ENCODE measurements at regions not wholly inside any gene's neighbourhood (a gene's known extent, or its start where the extent isn't known, plus 50 kb on each side); places are given as distances from the start of the nearest gene placed in this dataset.

- no peaks in the 10 kb centered on the region for H3K79me1 ChIP-seq (ENCODE audit: insufficient read depth, low read depth, low read length, poor library complexity, severe bottlenecking)
- no peak overlapping the region for H2BK5ac ChIP-seq (ENCODE audit: insufficient read length, low read length)
- H2BK12ac ChIP-seq (ENCODE audit: insufficient read length, low read depth, low read length): no peak overlapping the region
- H4K8ac ChIP-seq (replicated peaks; ENCODE audit: insufficient read length, low read depth, low read length): no peak overlapping the region
- H3K9me3 Mint-ChIP-seq: no peaks in the 10 kb centered on the region; a peak in 1 of 5 replicates
- H3K27me3 ChIP-seq (ENCODE audit: insufficient read depth, low read length): no peaks in the 10 kb centered on the region
- H3K4me1 ChIP-seq (ENCODE audit: insufficient read depth, low read length): no peaks in the 10 kb centered on the region
- H3K4ac ChIP-seq (ENCODE audit: low read depth, low read length): no peak overlapping the region
- no peak overlapping the region for H3K4me2 ChIP-seq (ENCODE audit: insufficient read depth, insufficient read length, low read length)
- H2BK120ac ChIP-seq (ENCODE audit: low read depth, low read length, poor library complexity, severe bottlenecking): no peak overlapping the region
- WGBS (ENCODE audit: extremely low coverage, insufficient read length, low lambda C conversion rate): no CpG with 5 or more reads among the region's 3 CpGs
- no peaks in the 10 kb centered on the region for H3K36me3 Mint-ChIP-seq (ENCODE audit: insufficient read depth in 1 of 3, low read depth in 3 of 3)
- H3T11ph ChIP-seq (ENCODE audit: low read length): no peak overlapping the region
- H3K4me3 Mint-ChIP-seq: no peak overlapping the region
- no peaks in the 10 kb centered on the region for H3K9me3 ChIP-seq (ENCODE audit: control insufficient read depth, low read depth, low read length)
- no peak overlapping the region for H3K14ac ChIP-seq (ENCODE audit: insufficient read depth, low read length)
- H3K79me2 ChIP-seq (ENCODE audit: insufficient read depth, low read length): no peaks in the 10 kb centered on the region
- no peak overlapping the region for H2BK20ac ChIP-seq (ENCODE audit: low read depth, low read length, poor library complexity, severe bottlenecking)
- no peak overlapping the region for H3K23ac ChIP-seq (ENCODE audit: insufficient read length, low read depth, low read length)
- no peak overlapping the region for H3K27ac ChIP-seq (ENCODE audit: insufficient read length, low read depth, low read length)
- H3K56ac ChIP-seq (ENCODE audit: insufficient read length, low read depth, low read length): no peak overlapping the region
- peaks cover 10% of the 10 kb centered on the region for H3K27me3 Mint-ChIP-seq (ENCODE audit: low read depth)
- no peak overlapping the region for H4K91ac ChIP-seq (ENCODE audit: insufficient read length, low read depth, low read length)
- no peak overlapping the region for H2BK15ac ChIP-seq (ENCODE audit: low read depth, low read length)
- H2AFZ ChIP-seq (ENCODE audit: low read length): no peak overlapping the region
- H4K20me1 ChIP-seq (ENCODE audit: control insufficient read depth, insufficient read depth, insufficient read length): no peaks in the 10 kb centered on the region
- no peaks in the 10 kb centered on the region for H3K23me2 ChIP-seq (ENCODE audit: insufficient read length, low read depth, low read length, poor library complexity, severe bottlenecking)
- H3K4me1 Mint-ChIP-seq: peaks cover 10 to 11% of the 10 kb centered on the region in 2 experiments
- no peak overlapping the region for H4K5ac ChIP-seq (ENCODE audit: insufficient read length, low read depth, low read length)
- no peak overlapping the region for H2AK5ac ChIP-seq (ENCODE audit: insufficient read length, low read length)
- H3K27ac Mint-ChIP-seq: no peak overlapping the region
- H3K9ac ChIP-seq (ENCODE audit: extremely low read depth, insufficient read length, low read length): no peak overlapping the region
- no peak overlapping the region for H3K18ac ChIP-seq (ENCODE audit: insufficient read length, low read depth, low read length)
- DNase-seq: no peak
- TF ChIP-seq CTCF (conservative IDR thresholded peaks at IDR 0.05): no peak
These were observed 364.9 kb downstream of the ANAPC1 start for GRCh38 chr2:111519071-111519470.

Measured in H9 (cell line).